HepG2 (cell line): ENCODE measurements at regions not wholly inside any gene's neighbourhood (a gene's known extent, or its start where the extent isn't known, plus 50 kb on each side); places are given as distances from the start of the nearest gene placed in this dataset.

Experiments
- ATAC-seq: fragments of 200-7000 bp; cut with Tn5 transposase; 3 replicates; pipeline ENCODE4 v1.9.1; 2020; ENCODE audit warnings: mild to moderate bottlenecking, moderate library complexity
- BruUV-seq: library from RNA; stranded (reverse); fragments of 400-500 nt; replicated peaks from 2 replicates; lab custom pipeline; 2021; lab: Mats Ljungman, UMichigan
- CTCF ChIA-PET: fragments of 300-600 bp; formaldehyde crosslinking; extraction: SDS; loops from one replicate; lab custom pipeline; 2021; ENCODE audit warnings: low total read pairs, inconsistent platforms, low intra/inter-chr PET ratio; lab: Yijun Ruan, JAX
- POLR2A ChIA-PET: fragments of 350-600 bp; sonication (Branson Sonifier 250); formaldehyde crosslinking; loops from one replicate; lab custom pipeline; 2020; ENCODE audit warnings: antibody characterized with exemption, inconsistent platforms; lab: Yijun Ruan, JAX
- DNase-seq: peaks from one replicate; pipeline ENCODE4 v3.0.0-alpha.2; 2015; ENCODE audit warnings: low spot score
- FAIRE-seq: peaks from 3 replicates; lab custom pipeline; 2011; peaks lifted over from hg19 to GRCh38; lab: Jason Lieb, UNC
- H2AFZ ChIP-seq: one replicate; pipeline ENCODE4 v1.6.1; 2011; ENCODE audit warnings: low read length, inconsistent platforms
- H3K27ac ChIP-seq: fragments of 300-600 bp; 3 replicates; pipeline ENCODE4 v1.8.0; 2011; ENCODE audit warnings: mixed run types, mild to moderate bottlenecking, mixed read lengths, low read length, inconsistent platforms; ENCODE audit not compliant: insufficient read depth; ENCODE audit errors: extremely low read length
- H3K27me3 ChIP-seq, 2 experiments: fragments of 200-600 bp in 1 of 2; 2 replicates in 1 of 2; 3 replicates in 1 of 2; pipeline versions ENCODE4 v1.6.0 to v1.8.0; 2011; ENCODE audit warnings: low read length in 2 of 2, mild to moderate bottlenecking in 2 of 2, moderate library complexity in 2 of 2, inconsistent platforms in 1 of 2; ENCODE audit not compliant: insufficient read depth in 2 of 2, control insufficient read depth in 1 of 2
- H3K36me3 ChIP-seq, 2 experiments: fragments of 200-600 bp in 1 of 2; replicated peaks in 1 of 2; 2 replicates in 1 of 2; 3 replicates in 1 of 2; pipeline versions ENCODE4 v1.5.1 to v1.8.0; 2011; ENCODE audit warnings: low read length in 2 of 2, inconsistent platforms in 1 of 2; ENCODE audit not compliant: insufficient read depth in 2 of 2, control insufficient read depth in 1 of 2
- H3K4me1 ChIP-seq: 2 replicates; pipeline ENCODE4 v1.5.1; 2012; ENCODE audit warnings: low read length, inconsistent platforms; ENCODE audit not compliant: insufficient read depth
- H3K4me2 ChIP-seq: 2 replicates; pipeline ENCODE4 v1.6.0; 2011; ENCODE audit warnings: low read depth, low read length, inconsistent platforms
- H3K4me3 ChIP-seq, 3 experiments: fragments of 200-600 bp in 1 of 3; sonication (generic), shearing (Covaris generic) in 1 of 3; replicated peaks in 1 of 3; 2 replicates each; pipeline ENCODE4 v1.5.1; 2011 to 2016; ENCODE audit warnings: low read length in 3 of 3, inconsistent platforms in 2 of 3, low read depth in 2 of 3, mild to moderate bottlenecking in 2 of 3, control low read depth in 1 of 3, mixed read lengths in 1 of 3; ENCODE audit not compliant: insufficient read depth in 1 of 3
- H3K79me2 ChIP-seq: one replicate; pipeline ENCODE4 v1.6.1; 2011; ENCODE audit warnings: low read length, inconsistent platforms; ENCODE audit not compliant: insufficient read depth
- H3K9ac ChIP-seq: 2 replicates; pipeline ENCODE4 v1.6.0; 2011; ENCODE audit warnings: mild to moderate bottlenecking, low read depth, low read length, inconsistent platforms; ENCODE audit not compliant: insufficient read depth
- H3K9me3 ChIP-seq: 2 replicates; pipeline ENCODE4 v1.5.1; 2012; ENCODE audit warnings: mild to moderate bottlenecking, low read length
- H4K20me1 ChIP-seq: 2 replicates; pipeline ENCODE4 v1.6.0; 2011; ENCODE audit warnings: inconsistent platforms, mild to moderate bottlenecking, low read length, moderate library complexity; ENCODE audit not compliant: insufficient read depth
- ARID2 ChIP-seq: sonication (generic); formaldehyde crosslinking; IDR thresholded peaks from 2 replicates; pipeline ENCODE4 v1.8.1; 2022; ENCODE audit warnings: mild to moderate bottlenecking, missing genetic modification reagents, borderline replicate concordance
- CC2D1A ChIP-seq: sonication (generic); formaldehyde crosslinking; IDR thresholded peaks from 2 replicates; pipeline ENCODE4 v1.8.1; 2023; ENCODE audit warnings: mild to moderate bottlenecking, missing genetic modification reagents
- CENPT ChIP-seq: sonication (generic); formaldehyde crosslinking; IDR thresholded peaks from 2 replicates; pipeline ENCODE4 v1.8.0; 2022; ENCODE audit warnings: low read depth, mild to moderate bottlenecking, moderate library complexity, missing genetic modification reagents
- EHMT2 ChIP-seq: fragments of 200-600 bp; sonication (generic); IDR thresholded peaks from 2 replicates; pipeline ENCODE4 v1.7.0; 2017; ENCODE audit warnings: antibody characterized with exemption, low read depth, low read length, borderline replicate concordance
- MIXL1 ChIP-seq: IDR thresholded peaks from 2 replicates; pipeline ENCODE4 v1.6.1; 2016
- MXD3 ChIP-seq: IDR thresholded peaks from 2 replicates; pipeline ENCODE4 v1.6.1; 2016; ENCODE audit warnings: mild to moderate bottlenecking, missing biosample characterization, missing genetic modification reagents
- RBFOX2 ChIP-seq: fragments of 200-400 bp; formaldehyde crosslinking; IDR thresholded peaks from 2 replicates; pipeline ENCODE4 v1.6.1; 2017; ENCODE audit warnings: low read depth, mild to moderate bottlenecking, low read length
- RELA ChIP-seq: sonication (generic); formaldehyde crosslinking; IDR thresholded peaks from 2 replicates; pipeline ENCODE4 v1.4.0; 2020; ENCODE audit warnings: missing genetic modification reagents
- SMAD3 ChIP-seq: sonication (generic); formaldehyde crosslinking; IDR thresholded peaks from 2 replicates; pipeline ENCODE4 v1.4.0; 2020; ENCODE audit warnings: missing genetic modification reagents
- SNRNP70 ChIP-seq: fragments of 200-400 bp; formaldehyde crosslinking; IDR thresholded peaks from 2 replicates; pipeline ENCODE4 v1.6.1; 2017; ENCODE audit warnings: mild to moderate bottlenecking, low read depth, low read length, moderate library complexity
- XBP1 ChIP-seq: sonication (generic); formaldehyde crosslinking; IDR thresholded peaks from 2 replicates; pipeline ENCODE4 v1.5.0; 2020; ENCODE audit warnings: missing genetic modification reagents
- ZBTB1 ChIP-seq: sonication (generic); formaldehyde crosslinking; IDR thresholded peaks from 2 replicates; pipeline ENCODE4 v1.4.0; 2020; ENCODE audit warnings: missing genetic modification reagents, borderline replicate concordance
- ZNF12 ChIP-seq: sonication (generic); formaldehyde crosslinking; IDR thresholded peaks from 2 replicates; pipeline ENCODE4 v1.5.0; 2020; ENCODE audit warnings: missing genetic modification reagents
- ZNF274 ChIP-seq: sonication (generic); formaldehyde crosslinking; IDR thresholded peaks from 2 replicates; pipeline ENCODE4 v1.5.1; 2020; ENCODE audit warnings: mild to moderate bottlenecking, missing genetic modification reagents
- ZNF354B ChIP-seq: sonication (generic); formaldehyde crosslinking; IDR thresholded peaks from 2 replicates; pipeline ENCODE4 v1.8.0; 2022; ENCODE audit warnings: mild to moderate bottlenecking, missing genetic modification reagents
- ZNF558 ChIP-seq: sonication (generic); formaldehyde crosslinking; IDR thresholded peaks from 2 replicates; pipeline ENCODE4 v1.9.0; 2022; ENCODE audit warnings: mild to moderate bottlenecking, missing genetic modification reagents, borderline replicate concordance
- ZNF563 ChIP-seq: sonication (generic); formaldehyde crosslinking; IDR thresholded peaks from 2 replicates; pipeline ENCODE4 v1.8.0; 2022; ENCODE audit warnings: mild to moderate bottlenecking, moderate library complexity, missing genetic modification reagents
- ZNF775 ChIP-seq: sonication (generic); formaldehyde crosslinking; IDR thresholded peaks from 2 replicates; pipeline ENCODE4 v1.4.0; 2020; ENCODE audit warnings: missing genetic modification reagents, mild to moderate bottlenecking, moderate library complexity, borderline replicate concordance
- ZSCAN12 ChIP-seq: sonication (generic); formaldehyde crosslinking; IDR thresholded peaks from 2 replicates; pipeline ENCODE4 v1.9.0; 2021; ENCODE audit warnings: mild to moderate bottlenecking, missing genetic modification reagents
- ZSCAN21 ChIP-seq: sonication (generic); formaldehyde crosslinking; IDR thresholded peaks from 2 replicates; pipeline ENCODE4 v1.8.0; 2022; ENCODE audit warnings: mild to moderate bottlenecking, missing genetic modification reagents, moderate library complexity, borderline replicate concordance
- WGBS: methylation state at CpG from one replicate; pipeline ENCODE4 v1.1.6; 2017; ENCODE audit warnings: low lambda C conversion rate; 5-methylcytosine and 5-hydroxymethylcytosine counted together
- in situ Hi-C: cut with HindIII; loops from 2 replicates; pipeline ENCODE4 v1.10.0; 2017; ENCODE audit warnings: low pct_unique_long_range_greater_than_20kb; ENCODE audit not compliant: extremely low pct_ligation_motif_present
- intact Hi-C: fragments of 100-400 bp; cut with micrococcal nuclease; formaldehyde crosslinking; loops from one replicate; pipeline ENCODE4 v1.10.0; 2022; ENCODE audit not compliant: unreplicated experiment

GRCh38 chr6:19991176-19991575, 154.0 kb downstream of the ID4 start:
- intact Hi-C loops = loop anchor here (10.0 kb wide), 1 partner anchor 684 kb away; no protein-coding TSS in a partner anchor
- Histone ChIP-seq H2AFZ (no peak overlapping the region), H3K4me2 (no peak overlapping the region), H3K27me3 (no peaks in the 10 kb centered on the region), H4K20me1 (no peaks in the 10 kb centered on the region), H3K4me1 (no peaks in the 10 kb centered on the region), H3K36me3 (no peaks in the 10 kb centered on the region), H3K4me3 (no peak overlapping the region), H3K9ac (no peak overlapping the region), H3K79me2 (no peaks in the 10 kb centered on the region), H3K27ac (no peak overlapping the region), H3K9me3 (no peaks in the 10 kb centered on the region)
- ChIA-PET CTCF (no interaction called here), POLR2A (no interaction called here)
- DNase-seq = no peak
- in situ Hi-C loops = no loop called here
- no peak for TF ChIP-seq MIXL1 (CRISPR knock-in tag)
- no peak for TF ChIP-seq EHMT2
- no peak for TF ChIP-seq CENPT
- TF ChIP-seq ZNF775 (CRISPR knock-in tag) = no peak
- TF ChIP-seq ZNF274 (CRISPR knock-in tag) = no peak
- TF ChIP-seq ZBTB1 (CRISPR knock-in tag) = no peak
- TF ChIP-seq ZSCAN21 (CRISPR knock-in tag) = no peak
- TF ChIP-seq ZNF558 (CRISPR knock-in tag) = no peak
- TF ChIP-seq CC2D1A (CRISPR knock-in tag) = no peak
- no peak for TF ChIP-seq RBFOX2
- TF ChIP-seq ZNF354B (CRISPR knock-in tag) = no peak
- no peak for TF ChIP-seq RELA
- no peak for TF ChIP-seq ZNF563 (CRISPR knock-in tag)
- no peak for TF ChIP-seq ZNF12 (CRISPR knock-in tag)
- no peak for TF ChIP-seq ARID2
- no peak for TF ChIP-seq XBP1 (CRISPR knock-in tag)
- no peak for TF ChIP-seq ZSCAN12
- no peak for TF ChIP-seq MXD3
- no peak for TF ChIP-seq SNRNP70
- no peak for TF ChIP-seq SMAD3 (CRISPR knock-in tag)
- no TSS peak for BruUV-seq
- no peak for ATAC-seq
- no peak for FAIRE-seq
- WGBS = 0% methylated on average over 3 of the region's 3 CpGs
